Activated T-cell treated with anti-CD3 and anti-CD28 coated beads, Interleukin-2, amount 50 U/mL, for 24 hours (primary cell): ENCODE measurements at regions not wholly inside any gene's neighbourhood (a gene's known extent, or its start where the extent isn't known, plus 50 kb on each side); places are given as distances from the start of the nearest gene placed in this dataset.

Experiments used
- DNase-seq: peaks from one replicate; pipeline ENCODE4 v3.0.0-alpha.2; 2020
- H3K27ac Mint-ChIP-seq: 2 replicates; pipeline ENCODE4 v1.8.0; 2020; ENCODE audit warnings: mild to moderate bottlenecking, mixed read lengths
- H3K27me3 Mint-ChIP-seq: 2 replicates; pipeline ENCODE4 v1.8.0; 2020; ENCODE audit warnings: mixed read lengths
- H3K36me3 Mint-ChIP-seq: 2 replicates; pipeline ENCODE4 v1.8.0; 2020; ENCODE audit warnings: low read depth, mixed read lengths
- H3K4me1 Mint-ChIP-seq: 2 replicates; pipeline ENCODE4 v1.8.0; 2020; ENCODE audit warnings: low read depth, mixed read lengths
- H3K4me3 Mint-ChIP-seq: 2 replicates; pipeline ENCODE4 v1.8.0; 2020; ENCODE audit warnings: mild to moderate bottlenecking, moderate library complexity, mixed read lengths
- H3K9me3 Mint-ChIP-seq: 2 replicates; pipeline ENCODE4 v1.8.0; 2020; ENCODE audit warnings: mixed read lengths

- Mint-ChIP-seq H3K4me3 (no peak overlapping the region), H3K36me3 (no peaks in the 10 kb centered on the region), H3K9me3 (peaks cover 14% of the 10 kb centered on the region), H3K4me1 (peaks cover 8% of the 10 kb centered on the region), H3K27ac (no peak overlapping the region), H3K27me3 (peaks cover 11% of the 10 kb centered on the region)
- no peak for DNase-seq
These were observed 92.0 kb upstream of the GALNT2 start for GRCh38 chr1:229975047-229975446.

- H3K27me3 Mint-ChIP-seq = peaks cover 27% of the 10 kb centered on the region
- H3K4me1 Mint-ChIP-seq = no peaks in the 10 kb centered on the region
- H3K4me3 Mint-ChIP-seq = no peak overlapping the region
These were observed 87.0 kb upstream of the GALNT2 start for GRCh38 chr1:229980009-229980408.

GRCh38 chr1:229981736-229982135 is 85.3 kb upstream of the GALNT2 start:
- Mint-ChIP-seq H3K36me3 (no peaks in the 10 kb centered on the region), H3K4me1 (no peaks in the 10 kb centered on the region), H3K4me3 (no peak overlapping the region), H3K27ac (no peak overlapping the region), H3K27me3 (peaks cover 22% of the 10 kb centered on the region), H3K9me3 (peaks cover 3% of the 10 kb centered on the region)
- DNase-seq = no peak

More at GRCh38 chr1:229980009-229980408, 87.0 kb upstream of the GALNT2 start:
- Mint-ChIP-seq H3K27ac (no peak overlapping the region), H3K9me3 (peaks cover 14% of the 10 kb centered on the region), H3K36me3 (no peaks in the 10 kb centered on the region)
- DNase-seq = no peak

GRCh38 chr1:229984310-229984991 is 82.6 kb upstream of the GALNT2 start:
- Mint-ChIP-seq H3K27me3 (peaks cover 21% of the 10 kb centered on the region), H3K4me3 (no peak overlapping the region), H3K27ac (no peak overlapping the region), H3K4me1 (no peaks in the 10 kb centered on the region), H3K9me3 (no peaks in the 10 kb centered on the region), H3K36me3 (no peaks in the 10 kb centered on the region)
- DNase-seq = no peak

GRCh38 chr1:229984992-229985612 is 81.9 kb upstream of the GALNT2 start:
- H3K4me1 Mint-ChIP-seq = peaks cover 1% of the 10 kb centered on the region

GRCh38 chr1:229985613-229986010 is 81.4 kb upstream of the GALNT2 start:
- H3K36me3 Mint-ChIP-seq = no peaks in the 10 kb centered on the region
- H3K4me1 Mint-ChIP-seq = peaks cover 1% of the 10 kb centered on the region
- no peaks in the 10 kb centered on the region for H3K9me3 Mint-ChIP-seq
- H3K4me3 Mint-ChIP-seq = no peak overlapping the region
- no peak overlapping the region for H3K27ac Mint-ChIP-seq
- peaks cover 18% of the 10 kb centered on the region for H3K27me3 Mint-ChIP-seq
- DNase-seq = no peak

More at GRCh38 chr1:229984992-229985612, 81.9 kb upstream of the GALNT2 start:
- no peak overlapping the region for H3K4me3 Mint-ChIP-seq
- H3K9me3 Mint-ChIP-seq = no peaks in the 10 kb centered on the region
- DNase-seq = no peak
- H3K36me3 Mint-ChIP-seq = no peaks in the 10 kb centered on the region
- no peak overlapping the region for H3K27ac Mint-ChIP-seq
- H3K27me3 Mint-ChIP-seq = peaks cover 21% of the 10 kb centered on the region

GRCh38 chr1:229986737-229987337 is 80.2 kb upstream of the GALNT2 start:
- H3K27me3 Mint-ChIP-seq = peaks cover 15% of the 10 kb centered on the region
- H3K4me3 Mint-ChIP-seq = no peak overlapping the region
- DNase-seq = no peak
- H3K27ac Mint-ChIP-seq = no peak overlapping the region
- no peaks in the 10 kb centered on the region for H3K9me3 Mint-ChIP-seq
- H3K36me3 Mint-ChIP-seq = no peaks in the 10 kb centered on the region
- H3K4me1 Mint-ChIP-seq = peaks cover 1% of the 10 kb centered on the region

GRCh38 chr1:229987953-229988352 is 79.1 kb upstream of the GALNT2 start:
- DNase-seq = no peak
- Mint-ChIP-seq H3K27ac (no peak overlapping the region), H3K9me3 (no peaks in the 10 kb centered on the region), H3K4me3 (no peak overlapping the region), H3K27me3 (peaks cover 9% of the 10 kb centered on the region), H3K36me3 (no peaks in the 10 kb centered on the region), H3K4me1 (peaks cover 1% of the 10 kb centered on the region)

- Mint-ChIP-seq H3K4me3 (no peak overlapping the region), H3K9me3 (no peaks in the 10 kb centered on the region), H3K27ac (no peak overlapping the region), H3K4me1 (peaks cover 1% of the 10 kb centered on the region), H3K27me3 (peaks cover 9% of the 10 kb centered on the region), H3K36me3 (no peaks in the 10 kb centered on the region)
- no peak for DNase-seq
These were observed 78.5 kb upstream of the GALNT2 start for GRCh38 chr1:229988534-229988933.

- no peaks in the 10 kb centered on the region for H3K36me3 Mint-ChIP-seq
- no peak for DNase-seq
- no peak overlapping the region for H3K27ac Mint-ChIP-seq
- H3K4me1 Mint-ChIP-seq = peaks cover 1% of the 10 kb centered on the region
- H3K27me3 Mint-ChIP-seq = peaks cover 4% of the 10 kb centered on the region
- no peak overlapping the region for H3K4me3 Mint-ChIP-seq
- H3K9me3 Mint-ChIP-seq = no peaks in the 10 kb centered on the region
These were observed 77.3 kb upstream of the GALNT2 start for GRCh38 chr1:229989591-229990248.

- no peak overlapping the region for H3K27ac Mint-ChIP-seq
- H3K27me3 Mint-ChIP-seq = peaks cover 2% of the 10 kb centered on the region
- no peaks in the 10 kb centered on the region for H3K9me3 Mint-ChIP-seq
- no peaks in the 10 kb centered on the region for H3K36me3 Mint-ChIP-seq
- H3K4me1 Mint-ChIP-seq = peaks cover 1% of the 10 kb centered on the region
- DNase-seq = no peak
- H3K4me3 Mint-ChIP-seq = no peak overlapping the region
These were observed 76.7 kb upstream of the GALNT2 start for GRCh38 chr1:229990326-229990725.

- no peak overlapping the region for H3K4me3 Mint-ChIP-seq
- no peak for DNase-seq
- no peak overlapping the region for H3K27ac Mint-ChIP-seq
- no peaks in the 10 kb centered on the region for H3K9me3 Mint-ChIP-seq
- peaks cover 1% of the 10 kb centered on the region for H3K4me1 Mint-ChIP-seq
- H3K27me3 Mint-ChIP-seq = peaks cover 2% of the 10 kb centered on the region
- no peaks in the 10 kb centered on the region for H3K36me3 Mint-ChIP-seq
These were observed 75.9 kb upstream of the GALNT2 start for GRCh38 chr1:229991104-229991513.

- DNase-seq = no peak
- Mint-ChIP-seq H3K27me3 (peaks cover 2% of the 10 kb centered on the region), H3K4me3 (no peak overlapping the region), H3K4me1 (peaks cover 1% of the 10 kb centered on the region), H3K36me3 (no peaks in the 10 kb centered on the region), H3K27ac (no peak overlapping the region), H3K9me3 (no peaks in the 10 kb centered on the region)
These were observed 75.2 kb upstream of the GALNT2 start for GRCh38 chr1:229991724-229992333.

- no peak for DNase-seq
- Mint-ChIP-seq H3K4me1 (peaks cover 1% of the 10 kb centered on the region), H3K9me3 (no peaks in the 10 kb centered on the region), H3K27me3 (no peaks in the 10 kb centered on the region), H3K27ac (no peak overlapping the region), H3K36me3 (no peaks in the 10 kb centered on the region), H3K4me3 (no peak overlapping the region)
These were observed 74.0 kb upstream of the GALNT2 start for GRCh38 chr1:229993060-229993459.
